Stimulated activated CD8-positive, alpha-beta memory T cell treated with anti-CD3 and anti-CD28 coated beads, Interleukin-7, amount 100 ng/mL, for 1 hour (primary cell): ENCODE measurements at regions not wholly inside any gene's neighbourhood (a gene's known extent, or its start where the extent isn't known, plus 50 kb on each side); places are given as distances from the start of the nearest gene placed in this dataset.

ENCODE experiments used
- DNase-seq, 2 donors: peaks; one replicate each; pipeline ENCODE4 v3.0.0-alpha.2; 2020; ENCODE audit warnings: low read depth in 2 of 2

DNA sequence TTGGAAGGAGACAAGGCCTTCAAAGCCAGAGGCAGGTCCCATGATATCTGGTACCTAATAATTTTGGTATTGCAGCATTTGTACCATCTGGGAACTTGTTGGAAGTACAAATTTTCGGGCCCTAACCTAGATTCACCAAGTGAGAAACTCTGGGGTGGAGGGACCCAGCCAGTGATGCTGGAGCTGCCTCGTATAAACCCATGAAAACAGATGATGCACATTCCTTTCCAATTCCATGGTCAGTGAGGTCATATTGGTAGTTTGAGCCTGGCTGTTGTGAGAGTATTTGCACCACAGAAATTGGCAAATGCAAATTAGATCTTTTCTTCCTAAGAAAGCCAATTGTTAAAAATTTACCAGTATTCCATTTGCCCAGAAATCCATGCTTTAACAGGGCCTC, 269.6 kb upstream of the PLXNA2 start:
- no peak for DNase-seq

DNA sequence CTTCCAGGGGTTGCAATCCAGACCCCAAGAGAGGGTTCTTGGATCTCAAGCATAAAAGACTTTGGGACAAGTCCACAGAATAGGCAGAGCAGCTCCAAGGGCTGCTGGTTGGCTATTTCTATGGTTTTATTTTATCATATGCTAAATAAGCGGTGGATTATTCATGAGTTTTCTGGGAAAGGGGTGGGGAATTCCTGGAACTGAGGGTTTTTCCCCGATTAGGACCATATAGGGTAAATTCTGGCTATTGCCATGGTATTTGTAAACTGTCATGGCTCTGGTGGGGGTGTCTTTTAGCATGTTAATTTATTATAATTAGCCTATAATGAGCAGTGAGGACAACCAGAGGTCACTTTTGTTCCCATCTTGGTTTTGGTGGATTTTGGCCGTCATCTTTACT, 270.9 kb upstream of the PLXNA2 start:
- no peak for DNase-seq

DNA sequence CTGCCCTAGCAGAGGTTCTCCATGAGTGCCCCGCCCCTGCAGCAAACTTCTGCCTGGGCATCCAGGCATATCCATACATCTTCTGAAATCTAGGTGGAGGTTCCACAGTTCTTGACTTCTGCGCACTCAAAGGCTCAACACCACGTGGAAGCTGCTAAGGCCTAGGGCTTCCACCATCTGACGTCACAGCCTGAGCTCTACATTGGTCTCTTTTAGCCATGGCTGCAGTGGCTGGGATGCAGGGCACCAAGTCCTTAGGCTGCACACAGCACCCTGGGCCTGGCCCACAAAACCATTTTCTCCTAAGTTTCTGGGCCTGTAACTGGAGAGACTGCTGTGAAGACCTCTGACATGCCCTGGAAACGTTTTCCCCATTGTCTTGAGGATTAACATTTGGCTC, 272.6 kb upstream of the PLXNA2 start:
- no peak for DNase-seq

DNA sequence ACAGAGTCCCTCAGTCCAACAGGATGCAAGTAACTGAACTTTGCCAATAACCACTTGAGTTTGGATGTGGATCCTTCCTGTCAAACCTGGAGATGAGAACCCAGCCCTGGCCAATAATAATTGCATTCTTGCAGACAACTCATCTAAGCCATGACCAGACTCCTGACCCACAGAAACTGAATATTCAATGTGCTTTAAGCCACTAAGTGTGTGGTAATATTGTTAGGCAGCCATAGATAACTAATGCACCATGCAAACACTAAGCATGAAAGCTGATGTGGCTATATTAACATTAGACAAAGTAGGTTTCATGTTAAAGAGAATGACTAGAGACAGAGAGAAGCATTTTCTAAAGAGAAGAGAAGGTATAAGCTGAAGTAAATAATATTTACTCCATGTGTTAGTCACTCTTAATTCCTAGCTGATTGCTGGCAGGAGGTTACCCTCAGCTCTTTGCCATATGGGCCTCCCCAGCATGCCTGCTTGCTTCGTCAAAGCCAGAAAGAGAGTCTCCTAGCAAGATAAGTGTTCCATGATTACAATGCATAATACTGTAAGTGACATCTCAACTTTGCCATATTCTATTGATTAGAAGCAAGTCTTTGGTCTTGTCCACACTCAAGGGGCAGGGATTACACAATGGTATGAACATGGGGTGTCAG, 276.4 kb upstream of the PLXNA2 start:
- no peak for DNase-seq

DNA sequence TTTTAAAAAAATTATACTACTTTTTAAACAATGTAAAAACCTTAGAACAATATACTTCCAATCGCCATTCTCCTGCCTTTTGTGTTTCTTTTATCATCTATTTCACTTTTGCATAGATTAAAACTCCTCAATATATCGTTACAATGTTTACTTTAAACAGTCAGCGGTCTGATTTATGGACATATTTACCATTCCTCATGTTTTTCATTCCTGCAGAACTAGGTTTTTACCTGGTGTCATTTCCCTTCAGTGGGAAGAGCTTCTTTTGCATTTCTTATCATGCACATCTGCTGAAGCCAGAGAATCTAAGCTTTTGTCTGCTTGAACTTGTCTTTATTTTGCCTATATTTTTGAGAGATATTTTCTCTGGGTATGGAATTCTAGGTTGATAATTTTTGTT, 277.4 kb upstream of the PLXNA2 start:
- DNase-seq, result no peak

DNA sequence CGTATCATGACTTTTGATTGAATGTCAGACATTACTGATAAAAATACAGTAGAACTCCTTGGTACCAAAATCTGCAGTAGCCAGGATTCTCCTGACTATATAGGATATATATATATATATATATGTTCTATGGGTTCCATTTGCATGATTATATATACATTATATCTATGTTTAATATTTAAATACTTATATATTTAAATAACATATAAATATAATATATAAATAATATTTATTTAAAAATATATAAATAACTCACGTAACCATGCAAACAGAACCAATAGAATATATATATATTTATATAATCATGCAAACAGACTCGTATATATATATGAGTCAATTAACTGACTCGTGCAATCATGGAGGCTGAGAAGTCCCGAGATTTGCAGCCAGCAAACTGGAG, 278.8 kb upstream of the PLXNA2 start:
- DNase-seq, result no peak

- DNase-seq, result no peak
Observed at GRCh38 chr1:208524376-208524775, 280.2 kb upstream of the PLXNA2 start.

DNA sequence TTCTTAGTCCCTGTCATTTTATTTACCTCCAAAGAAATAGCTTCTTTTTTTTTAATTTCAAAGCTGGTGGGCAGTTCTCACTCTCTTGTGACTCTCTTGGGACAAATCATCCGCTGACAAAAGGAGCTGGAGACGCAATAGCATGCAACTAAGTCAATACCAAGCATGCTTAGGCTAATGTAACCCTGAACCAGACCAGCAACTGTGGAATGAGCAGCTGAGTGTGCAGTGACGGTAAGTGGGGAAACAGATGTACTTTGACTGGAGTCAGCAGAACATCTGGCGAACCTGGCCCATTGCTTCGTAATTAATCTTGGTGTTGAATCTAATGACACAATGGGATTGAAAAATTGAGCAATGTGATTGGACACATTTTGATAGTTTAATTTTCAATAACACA, 280.7 kb upstream of the PLXNA2 start:
- no peak for DNase-seq

- no peak for DNase-seq
Observed at GRCh38 chr1:208525417-208525816, 281.2 kb upstream of the PLXNA2 start.

DNA sequence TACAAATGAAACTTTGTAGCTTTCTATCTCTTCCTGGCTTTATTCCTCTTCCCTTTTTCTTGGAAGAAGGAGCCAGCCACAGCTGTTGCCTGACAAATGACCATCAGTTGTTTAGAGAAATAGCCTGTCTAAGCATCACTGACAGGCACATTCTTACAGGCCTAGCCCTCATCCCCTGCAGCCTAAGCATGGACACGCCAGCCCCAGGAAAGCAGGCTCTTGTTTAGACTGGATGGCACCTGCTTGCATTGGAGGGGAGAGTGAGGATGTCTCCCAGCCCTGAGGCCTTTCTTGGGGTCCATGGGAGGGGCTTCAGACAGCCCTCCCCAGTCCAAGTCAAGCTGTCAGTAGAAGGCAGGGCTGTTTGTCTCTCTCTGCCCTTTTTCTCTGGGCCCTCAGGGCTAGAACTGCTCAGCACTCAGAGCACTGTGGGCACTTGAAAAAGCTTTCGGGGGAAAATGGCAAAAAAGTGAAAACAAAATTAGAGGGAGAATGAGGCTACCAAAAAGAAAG, 282.5 kb upstream of the PLXNA2 start:
- DNase-seq, result no peak

DNA sequence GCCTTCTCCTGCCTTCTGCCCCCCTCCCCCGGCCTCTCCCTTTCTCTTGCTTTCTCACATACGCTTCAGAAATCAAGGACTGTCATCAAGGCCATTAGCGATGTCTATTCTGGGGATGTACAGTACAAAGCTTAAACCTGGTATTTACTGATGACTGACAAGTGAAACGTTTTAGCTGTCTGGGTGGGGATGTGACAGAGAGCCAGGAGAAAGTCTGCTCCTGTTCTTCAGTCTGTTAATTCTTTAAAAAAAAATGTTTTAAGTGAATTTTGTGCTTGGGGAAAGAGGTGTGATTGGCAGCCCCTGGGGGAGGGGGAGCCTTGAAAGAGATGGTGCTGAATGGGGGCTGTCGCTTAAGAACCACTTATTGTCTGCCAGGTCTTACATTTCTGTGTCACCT, 283.0 kb upstream of the PLXNA2 start:
- DNase-seq, result no peak

DNA sequence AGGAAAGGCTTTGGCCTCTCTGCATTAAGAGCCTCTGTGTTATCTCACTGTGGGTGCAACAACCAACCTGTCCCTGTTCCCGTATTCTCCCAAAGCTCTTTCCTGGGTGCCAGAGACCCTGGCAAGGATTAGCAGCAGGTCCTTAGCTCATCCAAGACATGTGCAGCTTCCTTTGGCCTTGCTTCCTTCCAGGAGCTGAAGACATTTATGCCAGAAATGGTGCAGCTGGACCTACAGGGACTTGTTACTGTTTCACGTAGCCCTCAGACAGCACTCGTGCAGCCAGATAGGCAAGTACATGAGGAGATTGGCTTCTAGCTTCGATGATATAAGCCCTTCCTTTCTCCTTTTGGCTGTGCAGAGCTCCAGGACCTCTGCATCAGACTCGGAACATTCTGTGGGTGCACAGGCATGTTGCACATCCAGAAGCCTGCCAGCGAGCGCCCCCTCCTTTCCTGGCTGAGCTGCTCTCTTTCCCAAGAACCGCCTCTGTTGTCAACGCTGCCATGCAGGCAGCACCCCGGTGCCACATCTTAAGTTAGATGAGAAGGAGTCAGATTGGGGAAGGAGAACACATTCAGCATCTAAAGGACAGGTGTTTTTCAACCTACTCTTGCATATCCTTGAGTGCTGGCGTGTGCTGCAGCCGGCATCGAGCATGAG, 284.5 kb upstream of the PLXNA2 start:
- DNase-seq, result no peak

GRCh38 chr1:208531003-208531750, 287.0 kb upstream of the PLXNA2 start:
- DNase-seq, result no peak

DNA sequence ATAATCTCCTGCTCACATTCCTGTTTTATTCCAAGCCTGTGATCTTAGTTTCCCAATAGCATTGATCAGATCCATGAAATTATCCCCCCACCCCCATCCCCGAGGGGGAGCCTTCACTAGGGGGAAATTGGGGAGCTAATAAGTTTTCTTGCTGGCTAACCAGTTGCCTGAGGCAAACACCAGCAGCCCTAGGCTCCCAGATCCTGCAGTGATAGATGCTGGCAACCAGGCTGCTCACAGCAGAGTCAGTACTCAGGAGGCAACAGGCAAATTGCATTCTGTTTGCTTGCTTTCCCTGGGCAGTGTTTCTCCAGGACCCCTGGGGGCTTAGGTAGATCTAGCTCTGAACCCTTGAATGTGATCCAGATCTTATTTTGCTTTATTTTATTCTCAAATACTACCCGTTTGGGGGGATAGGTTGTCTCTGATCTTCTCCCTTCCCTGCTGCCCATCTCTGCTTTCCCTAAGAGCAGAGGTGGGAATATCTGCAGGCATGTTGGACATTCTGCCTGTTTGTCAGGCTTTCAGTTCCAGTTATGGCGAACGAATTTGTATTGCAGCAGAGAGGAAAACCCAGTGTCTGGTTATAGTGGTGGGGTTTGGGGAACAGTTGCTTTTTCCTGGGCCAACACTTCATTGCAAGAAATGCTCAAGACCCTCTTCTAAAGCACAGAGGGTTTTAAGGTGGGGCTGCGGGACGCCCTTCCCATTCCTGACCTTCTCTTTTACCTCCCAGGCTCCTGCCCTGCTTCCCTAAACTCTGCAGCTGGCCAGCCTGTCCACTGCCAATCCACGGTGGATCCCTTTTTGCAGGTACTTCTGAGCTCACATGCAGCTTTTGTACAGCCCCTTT, 289.8 kb upstream of the PLXNA2 start:
- no peak for DNase-seq

GRCh38 chr1:208534599-208534897, 290.4 kb upstream of the PLXNA2 start:
- DNase-seq, result no peak

- no peak for DNase-seq
Observed at GRCh38 chr1:208534979-208535378, 290.8 kb upstream of the PLXNA2 start.

DNA sequence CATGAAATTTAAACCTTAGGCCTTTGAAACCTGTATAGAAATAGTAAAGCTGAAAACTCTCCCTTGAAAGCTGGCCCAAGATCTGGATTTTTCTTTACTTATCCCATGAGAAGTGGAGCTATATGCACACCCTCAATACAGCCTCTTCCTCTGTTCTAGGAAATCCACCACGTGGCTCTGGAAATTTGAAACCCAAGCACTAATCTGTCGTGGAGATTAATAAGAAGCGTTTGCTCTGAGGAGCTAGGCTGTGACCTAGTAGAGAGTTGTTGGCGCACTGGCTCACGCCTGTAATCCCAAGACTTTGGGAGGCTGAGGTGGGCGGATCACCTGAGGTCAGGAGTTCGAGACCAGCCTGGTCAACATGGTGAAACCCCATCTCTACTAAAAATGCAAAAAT, 291.3 kb upstream of the PLXNA2 start:
- DNase-seq, result no peak

DNA sequence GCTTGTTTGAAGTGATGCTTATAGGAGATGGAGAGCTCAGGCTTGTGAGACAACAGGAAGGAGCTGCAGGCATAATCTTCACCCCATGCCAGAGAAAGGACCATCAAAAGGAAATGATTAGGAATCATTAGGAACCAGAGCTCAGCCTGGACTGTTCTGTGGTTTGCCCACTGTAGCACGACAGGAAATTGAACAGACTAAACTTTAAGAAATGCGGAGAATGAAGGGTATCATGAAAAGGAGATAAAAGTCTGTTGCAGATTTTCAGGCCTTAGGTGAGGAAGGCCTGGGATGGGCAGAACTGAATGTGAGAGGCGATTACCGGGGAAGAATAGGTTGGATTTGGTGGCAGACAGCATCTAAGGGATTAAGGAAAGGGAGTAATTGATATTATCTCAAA, 292.0 kb upstream of the PLXNA2 start:
- DNase-seq, result no peak

- DNase-seq, result no peak
Observed at GRCh38 chr1:208537198-208537597, 293.0 kb upstream of the PLXNA2 start.

DNA sequence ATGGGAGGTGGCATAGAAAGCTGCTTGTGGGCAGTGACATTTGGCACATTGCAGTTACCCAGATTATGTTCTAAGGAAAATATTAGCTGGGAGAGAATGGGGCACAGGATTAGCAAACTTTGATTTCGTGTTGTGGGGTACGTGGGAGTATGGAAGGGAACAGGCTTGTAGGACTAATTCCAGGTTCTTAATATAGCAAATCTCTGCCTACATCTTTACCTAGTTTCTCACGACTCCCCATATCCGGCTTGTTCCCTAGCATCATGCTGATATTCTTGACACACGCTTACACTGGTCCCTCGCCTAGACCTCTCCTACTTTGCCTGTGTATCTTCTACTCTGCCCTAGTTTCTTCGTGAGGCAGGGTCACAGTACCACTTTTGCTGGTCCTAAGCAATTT, 293.9 kb upstream of the PLXNA2 start:
- DNase-seq, result no peak

DNA sequence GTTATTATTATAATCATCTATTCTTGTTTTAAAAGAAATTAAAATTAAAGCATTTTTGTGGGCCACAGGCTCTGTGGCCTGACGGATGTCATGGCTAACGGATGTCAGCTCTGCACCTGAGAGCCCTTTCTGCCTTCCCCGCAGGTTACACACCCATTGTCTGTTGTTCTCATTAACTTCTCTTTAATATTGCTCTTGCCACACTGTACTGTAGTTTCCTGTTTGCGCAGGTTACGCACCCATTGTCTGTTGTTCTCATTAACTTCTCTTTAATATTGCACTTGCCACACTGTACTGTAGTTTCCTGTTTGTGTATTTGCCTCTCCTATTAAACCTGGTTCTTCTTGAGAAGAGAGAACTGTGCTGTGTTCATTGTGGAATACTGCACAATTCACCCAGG, 294.4 kb upstream of the PLXNA2 start:
- no peak for DNase-seq

- no peak for DNase-seq
Observed at GRCh38 chr1:208540724-208541123, 296.5 kb upstream of the PLXNA2 start.
